RWPE2 (cell line): ENCODE measurements at regions not wholly inside any gene's neighbourhood (a gene's known extent, or its start where the extent isn't known, plus 50 kb on each side); places are given as distances from the start of the nearest gene placed in this dataset.
"Not testable (repeated sequence)": the region's sequence is repeated elsewhere in the genome, so short reads cannot be mapped to it uniquely, and the experiment has no call there.

ENCODE experiments used
- ATAC-seq: fragments of 200-7000 bp; cut with Tn5 transposase; 3 replicates; pipeline ENCODE4 v1.9.1; 2021; ENCODE audit warnings: low read depth
- DNase-seq: peaks from one replicate; pipeline ENCODE4 v3.0.0-alpha.2; 2020; ENCODE audit warnings: low spot score
- H3K27ac ChIP-seq: fragments of 450-650 bp; 2 replicates; pipeline ENCODE4 v1.5.1; 2017; ENCODE audit warnings: mild to moderate bottlenecking; ENCODE audit not compliant: poor library complexity, severe bottlenecking
- H3K27me3 ChIP-seq: fragments of 250-450 bp; sonication (Bioruptor Pico); 2 replicates; pipeline ENCODE4 v1.5.1; 2021; ENCODE audit warnings: mild to moderate bottlenecking, moderate library complexity; ENCODE audit not compliant: insufficient read depth, poor library complexity, severe bottlenecking
- H3K36me3 ChIP-seq: fragments of 250-450 bp; sonication (Bioruptor Pico); 2 replicates; pipeline ENCODE4 v1.5.1; 2020; ENCODE audit warnings: low read depth, mild to moderate bottlenecking, moderate library complexity
- H3K4me1 ChIP-seq: fragments of 250-450 bp; sonication (Bioruptor Pico); 2 replicates; pipeline ENCODE4 v1.5.1; 2021; ENCODE audit warnings: mild to moderate bottlenecking, moderate library complexity; ENCODE audit not compliant: insufficient read depth, poor library complexity, severe bottlenecking
- H3K4me3 ChIP-seq: fragments of 250-450 bp; sonication (Bioruptor Pico); 2 replicates; pipeline ENCODE4 v1.5.1; 2021; ENCODE audit warnings: mild to moderate bottlenecking, moderate library complexity; ENCODE audit not compliant: severe bottlenecking
- H3K9me3 ChIP-seq: fragments of 250-450 bp; sonication (Bioruptor Pico); 2 replicates; pipeline ENCODE4 v1.5.1; 2021; ENCODE audit warnings: mild to moderate bottlenecking, moderate library complexity; ENCODE audit not compliant: severe bottlenecking
- CTCF ChIP-seq: fragments of 450-650 bp; IDR thresholded peaks from one replicate; pipeline ENCODE4 v1.5.1; 2017; ENCODE audit warnings: mild to moderate bottlenecking, moderate library complexity; ENCODE audit not compliant: poor library complexity, severe bottlenecking

- Histone ChIP-seq H3K27me3 (no peaks in the 10 kb centered on the region), H3K4me3 (no peak overlapping the region), H3K4me1 (peaks cover 24% of the 10 kb centered on the region), H3K9me3 (no peaks in the 10 kb centered on the region), H3K27ac (peak overlapping the region; percentile 92), H3K36me3 (peaks cover 5% of the 10 kb centered on the region)
- no peak for TF ChIP-seq CTCF
- ATAC-seq = peak; percentile 99
- peak; percentile 65 for DNase-seq
Observed at GRCh38 chr9:20236676-20237075, 385.6 kb downstream of the MLLT3 start.

- not testable (repeated sequence) for H3K27me3 ChIP-seq, ATAC-seq, DNase-seq, H3K9me3 ChIP-seq, H3K4me3 ChIP-seq, H3K36me3 ChIP-seq
- Histone ChIP-seq H3K27ac (peak overlapping the region; percentile 92), H3K4me1 (peaks cover 24% of the 10 kb centered on the region)
Observed at GRCh38 chr9:20235206-20235605, 387.1 kb downstream of the MLLT3 start.

GRCh38 chr9:20228096-20228495 is 394.2 kb downstream of the MLLT3 start:
- DNase-seq (no peak), ATAC-seq (no peak)
- Histone ChIP-seq H3K4me3 (no peak overlapping the region), H3K36me3 (no peaks in the 10 kb centered on the region), H3K9me3 (no peaks in the 10 kb centered on the region), H3K27ac (no peak overlapping the region), H3K27me3 (no peaks in the 10 kb centered on the region), H3K4me1 (peaks cover 5% of the 10 kb centered on the region)
- no peak for TF ChIP-seq CTCF

- Histone ChIP-seq H3K27ac (no peak overlapping the region), H3K4me3 (no peak overlapping the region), H3K27me3 (no peaks in the 10 kb centered on the region), H3K4me1 (peaks cover 5% of the 10 kb centered on the region), H3K36me3 (no peaks in the 10 kb centered on the region), H3K9me3 (no peaks in the 10 kb centered on the region)
- TF ChIP-seq CTCF = no peak
- no peak for DNase-seq
- no peak for ATAC-seq
Observed at GRCh38 chr9:20227166-20227874, 395.0 kb downstream of the MLLT3 start.

GRCh38 chr9:20226345-20226744 is 396.0 kb downstream of the MLLT3 start:
- Histone ChIP-seq H3K4me1 (peaks cover 5% of the 10 kb centered on the region), H3K36me3 (no peaks in the 10 kb centered on the region), H3K4me3 (no peak overlapping the region), H3K27ac (no peak overlapping the region), H3K9me3 (no peaks in the 10 kb centered on the region), H3K27me3 (no peaks in the 10 kb centered on the region)
- no peak for TF ChIP-seq CTCF
- DNase-seq (no peak), ATAC-seq (no peak)
